ENCODE measurements at regions not wholly inside any gene's neighbourhood (a gene's known extent, or its start where the extent isn't known, plus 50 kb on each side); places are given as distances from the start of the nearest gene placed in this dataset.

DNA sequence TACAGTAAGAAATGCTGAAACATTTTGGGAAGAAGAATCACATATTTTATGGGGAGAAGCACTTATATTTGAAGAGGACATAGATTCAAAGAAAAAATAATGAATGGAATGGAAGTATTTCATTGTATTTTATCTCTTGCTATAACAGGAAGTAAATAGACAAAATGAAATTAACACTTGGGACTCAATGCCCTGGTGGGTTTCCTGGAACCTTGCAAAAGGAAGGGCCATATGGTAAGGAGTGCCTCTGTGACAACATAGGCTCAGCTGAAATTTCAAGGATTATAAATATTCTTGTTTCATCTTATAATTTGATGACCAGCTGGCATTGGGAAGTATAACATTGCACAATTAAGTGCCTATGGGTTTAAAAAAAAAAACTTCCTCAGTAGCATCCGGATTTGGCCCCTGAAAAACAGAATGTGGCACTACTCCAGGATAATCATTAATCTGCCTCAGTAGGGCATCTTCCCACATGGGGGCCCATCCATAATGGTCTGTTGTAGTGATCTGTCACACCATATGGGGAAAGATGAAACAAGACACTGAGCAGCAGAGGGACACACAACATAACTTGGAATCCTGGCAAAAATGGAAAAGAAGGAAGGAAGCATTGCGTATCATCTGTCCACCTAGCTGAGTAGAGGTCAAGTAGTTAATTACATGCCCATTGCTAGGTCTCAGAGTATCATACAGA lies 321.6 kb downstream of the NDFIP2 start:
- TF ChIP-seq, protein P1, sequence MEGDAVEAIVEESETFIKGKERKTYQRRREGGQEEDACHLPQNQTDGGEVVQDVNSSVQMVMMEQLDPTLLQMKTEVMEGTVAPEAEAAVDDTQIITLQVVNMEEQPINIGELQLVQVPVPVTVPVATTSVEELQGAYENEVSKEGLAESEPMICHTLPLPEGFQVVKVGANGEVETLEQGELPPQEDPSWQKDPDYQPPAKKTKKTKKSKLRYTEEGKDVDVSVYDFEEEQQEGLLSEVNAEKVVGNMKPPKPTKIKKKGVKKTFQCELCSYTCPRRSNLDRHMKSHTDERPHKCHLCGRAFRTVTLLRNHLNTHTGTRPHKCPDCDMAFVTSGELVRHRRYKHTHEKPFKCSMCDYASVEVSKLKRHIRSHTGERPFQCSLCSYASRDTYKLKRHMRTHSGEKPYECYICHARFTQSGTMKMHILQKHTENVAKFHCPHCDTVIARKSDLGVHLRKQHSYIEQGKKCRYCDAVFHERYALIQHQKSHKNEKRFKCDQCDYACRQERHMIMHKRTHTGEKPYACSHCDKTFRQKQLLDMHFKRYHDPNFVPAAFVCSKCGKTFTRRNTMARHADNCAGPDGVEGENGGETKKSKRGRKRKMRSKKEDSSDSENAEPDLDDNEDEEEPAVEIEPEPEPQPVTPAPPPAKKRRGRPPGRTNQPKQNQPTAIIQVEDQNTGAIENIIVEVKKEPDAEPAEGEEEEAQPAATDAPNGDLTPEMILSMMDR (IDR thresholded peaks at IDR 0.05) = no peak
- no peak for TF ChIP-seq POLR2A (IDR thresholded peaks at IDR 0.05)

Measured in heart left ventricle (tissue), 13 donors.